WERI-Rb-1 (cell line): ENCODE measurements at regions not wholly inside any gene's neighbourhood (a gene's known extent, or its start where the extent isn't known, plus 50 kb on each side); places are given as distances from the start of the nearest gene placed in this dataset.

Source experiments
- DNase-seq: peaks from one replicate; pipeline ENCODE4 v3.0.0-alpha.2; 2020
- H3K27ac ChIP-seq: fragments of 250-450 bp; sonication (Bioruptor Pico); 2 replicates; pipeline ENCODE4 v1.5.1; 2020; ENCODE audit warnings: mild to moderate bottlenecking, moderate library complexity
- H3K27me3 ChIP-seq: fragments of 250-450 bp; sonication (Bioruptor Pico); 2 replicates; pipeline ENCODE4 v1.5.1; 2021; ENCODE audit warnings: mild to moderate bottlenecking, low read depth, moderate library complexity; ENCODE audit not compliant: insufficient read depth, severe bottlenecking
- H3K36me3 ChIP-seq: fragments of 250-450 bp; sonication (Bioruptor Pico); 2 replicates; pipeline ENCODE4 v1.5.1; 2020; ENCODE audit warnings: mild to moderate bottlenecking, moderate library complexity
- H3K4me3 ChIP-seq: 2 replicates; pipeline ENCODE4 v1.5.1; 2011; ENCODE audit warnings: low read depth, mild to moderate bottlenecking, control low read depth, low read length
- H3K9me3 ChIP-seq: fragments of 250-450 bp; sonication (Bioruptor Pico); 2 replicates; pipeline ENCODE4 v1.5.1; 2021; ENCODE audit warnings: mild to moderate bottlenecking, moderate library complexity; ENCODE audit not compliant: severe bottlenecking
- TF ChIP-seq, protein P1 (sequence below): IDR thresholded peaks from 2 replicates; pipeline ENCODE4 v1.5.1; 2011; ENCODE audit warnings: low read depth, mild to moderate bottlenecking, control low read depth, inconsistent platforms, low read length

DNA sequence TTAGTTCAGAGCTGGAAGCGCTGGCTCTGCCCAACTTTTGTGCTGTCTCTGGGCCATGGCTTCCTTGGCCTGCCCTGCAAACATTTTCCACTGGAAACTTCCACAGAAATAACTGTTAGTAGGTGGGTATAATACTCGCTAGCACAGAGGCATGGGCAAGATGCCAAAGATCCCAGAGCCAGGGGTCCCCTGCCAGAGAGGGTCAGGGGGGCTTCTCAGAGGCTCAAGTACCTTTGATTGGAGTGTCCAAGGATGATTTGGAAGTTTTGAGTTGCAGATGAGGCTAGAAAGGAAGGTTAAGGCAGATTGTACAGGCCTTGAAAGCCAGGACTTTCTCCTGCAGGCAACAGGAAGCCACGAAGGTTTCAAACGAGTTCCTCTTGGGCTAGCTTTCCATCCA lies 187.6 kb downstream of the DICER1 start:
- Histone ChIP-seq H3K9me3 (no peaks in the 10 kb centered on the region), H3K36me3 (no peaks in the 10 kb centered on the region), H3K27ac (no peak overlapping the region), H3K4me3 (no peak overlapping the region), H3K27me3 (no peaks in the 10 kb centered on the region)
- no peak for DNase-seq
- TF ChIP-seq, protein P1, sequence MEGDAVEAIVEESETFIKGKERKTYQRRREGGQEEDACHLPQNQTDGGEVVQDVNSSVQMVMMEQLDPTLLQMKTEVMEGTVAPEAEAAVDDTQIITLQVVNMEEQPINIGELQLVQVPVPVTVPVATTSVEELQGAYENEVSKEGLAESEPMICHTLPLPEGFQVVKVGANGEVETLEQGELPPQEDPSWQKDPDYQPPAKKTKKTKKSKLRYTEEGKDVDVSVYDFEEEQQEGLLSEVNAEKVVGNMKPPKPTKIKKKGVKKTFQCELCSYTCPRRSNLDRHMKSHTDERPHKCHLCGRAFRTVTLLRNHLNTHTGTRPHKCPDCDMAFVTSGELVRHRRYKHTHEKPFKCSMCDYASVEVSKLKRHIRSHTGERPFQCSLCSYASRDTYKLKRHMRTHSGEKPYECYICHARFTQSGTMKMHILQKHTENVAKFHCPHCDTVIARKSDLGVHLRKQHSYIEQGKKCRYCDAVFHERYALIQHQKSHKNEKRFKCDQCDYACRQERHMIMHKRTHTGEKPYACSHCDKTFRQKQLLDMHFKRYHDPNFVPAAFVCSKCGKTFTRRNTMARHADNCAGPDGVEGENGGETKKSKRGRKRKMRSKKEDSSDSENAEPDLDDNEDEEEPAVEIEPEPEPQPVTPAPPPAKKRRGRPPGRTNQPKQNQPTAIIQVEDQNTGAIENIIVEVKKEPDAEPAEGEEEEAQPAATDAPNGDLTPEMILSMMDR = no peak

DNA sequence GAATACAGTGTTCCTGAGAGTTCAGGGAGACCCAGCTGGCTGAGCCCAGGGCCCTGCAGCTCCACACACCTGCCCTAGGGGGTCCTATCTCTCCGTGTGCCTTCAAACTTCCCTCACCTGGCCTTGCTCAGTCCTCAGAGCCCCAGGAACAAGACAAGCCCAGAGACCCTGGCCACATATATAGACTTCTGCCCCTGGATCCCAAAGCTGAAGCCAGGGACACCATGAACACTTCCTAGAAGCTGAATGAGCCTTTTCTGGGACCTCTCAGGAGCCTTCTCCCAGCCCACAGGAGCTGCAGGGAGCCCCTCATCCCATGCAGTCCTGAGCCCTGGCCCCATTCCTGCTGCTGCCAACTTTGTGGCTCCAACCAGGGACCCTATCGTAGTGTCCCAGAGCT lies 190.5 kb downstream of the DICER1 start:
- TF ChIP-seq, protein P1 = no peak
- DNase-seq = no peak
- Histone ChIP-seq H3K27ac (no peak overlapping the region), H3K9me3 (no peaks in the 10 kb centered on the region), H3K4me3 (no peak overlapping the region), H3K36me3 (no peaks in the 10 kb centered on the region), H3K27me3 (no peaks in the 10 kb centered on the region)

DNA sequence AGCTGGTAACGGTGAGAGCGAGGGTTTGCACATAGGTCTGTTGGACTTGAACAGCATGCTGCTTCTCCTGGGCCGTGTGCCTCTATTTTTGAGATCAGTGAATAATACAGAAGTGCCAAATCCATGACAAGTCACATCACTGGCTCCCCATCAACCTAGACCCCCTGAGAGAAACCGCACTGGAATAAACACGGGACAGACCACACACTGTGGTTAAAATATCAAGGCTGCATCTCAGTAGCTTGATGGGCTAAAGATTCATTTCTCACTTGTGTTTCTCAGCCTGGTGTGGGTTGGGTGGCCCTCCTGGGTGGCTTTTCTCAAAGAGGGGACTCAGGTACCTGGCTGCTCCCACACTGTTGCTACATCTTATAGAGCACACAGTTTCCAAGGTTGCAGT lies 191.0 kb downstream of the DICER1 start:
- DNase-seq = no peak
- Histone ChIP-seq H3K27ac (no peak overlapping the region), H3K4me3 (no peak overlapping the region), H3K9me3 (no peaks in the 10 kb centered on the region), H3K36me3 (no peaks in the 10 kb centered on the region), H3K27me3 (no peaks in the 10 kb centered on the region)
- TF ChIP-seq, protein P1 = no peak

DNA sequence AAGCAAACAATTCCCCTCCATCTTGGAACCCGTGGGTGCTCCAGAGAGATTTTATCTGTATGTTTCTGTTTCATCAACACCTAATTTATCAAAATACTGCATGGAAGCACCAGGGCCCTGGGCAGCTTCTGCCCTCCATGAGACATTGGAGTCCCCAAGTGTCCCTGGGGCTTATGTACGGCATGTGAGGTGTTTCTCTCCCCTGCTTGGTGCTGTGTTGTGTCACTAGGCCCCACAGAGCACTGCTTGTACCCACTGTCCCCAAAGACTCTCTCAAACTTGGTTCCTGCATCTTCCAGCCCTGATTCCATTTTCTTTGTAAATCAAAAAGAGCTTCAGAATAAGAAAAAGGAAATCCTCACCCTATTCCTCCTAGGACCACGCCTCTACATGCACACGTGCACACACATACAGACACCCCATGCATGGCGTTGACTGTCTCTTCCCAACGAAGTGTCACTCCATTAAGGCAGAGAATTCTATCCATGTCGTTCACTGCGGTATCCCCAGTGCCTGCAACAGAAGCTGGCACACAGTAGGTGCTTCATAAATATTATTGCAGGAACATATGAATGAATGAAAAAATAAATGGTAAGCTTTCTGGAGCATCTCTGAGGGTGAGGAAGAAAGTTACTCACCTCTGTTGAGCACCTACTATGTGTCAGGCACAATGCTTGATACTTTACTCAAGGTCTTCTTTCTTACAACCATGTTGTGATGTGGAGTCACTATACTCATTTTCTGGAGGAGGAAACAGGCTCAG lies 191.6 kb downstream of the DICER1 start:
- TF ChIP-seq, protein P1 = no peak
- Histone ChIP-seq H3K27ac (no peak overlapping the region), H3K36me3 (no peaks in the 10 kb centered on the region), H3K4me3 (no peak overlapping the region), H3K9me3 (no peaks in the 10 kb centered on the region), H3K27me3 (no peaks in the 10 kb centered on the region)
- no peak for DNase-seq

DNA sequence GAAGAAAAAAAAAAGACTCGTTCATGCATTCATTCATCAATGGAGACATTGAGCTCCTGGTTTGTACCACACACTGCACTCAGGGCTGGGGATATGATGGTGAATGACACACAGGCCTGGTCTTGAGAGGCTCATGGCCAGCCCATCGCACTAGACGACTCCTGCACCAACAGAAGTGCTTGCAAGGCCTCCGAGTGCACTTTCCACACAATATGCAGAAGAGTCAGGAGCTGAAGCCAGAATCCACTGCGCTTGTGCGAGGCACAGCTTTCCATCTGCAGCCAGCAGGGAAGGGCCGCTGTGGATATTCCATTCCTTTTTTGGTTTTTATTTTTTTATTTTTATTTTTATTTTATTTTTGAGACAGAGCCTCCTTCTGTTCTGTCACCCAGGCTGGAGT lies 192.4 kb downstream of the DICER1 start:
- H3K27me3 ChIP-seq = no peaks in the 10 kb centered on the region
- TF ChIP-seq, protein P1 = no peak
- H3K36me3 ChIP-seq = no peaks in the 10 kb centered on the region

DNA sequence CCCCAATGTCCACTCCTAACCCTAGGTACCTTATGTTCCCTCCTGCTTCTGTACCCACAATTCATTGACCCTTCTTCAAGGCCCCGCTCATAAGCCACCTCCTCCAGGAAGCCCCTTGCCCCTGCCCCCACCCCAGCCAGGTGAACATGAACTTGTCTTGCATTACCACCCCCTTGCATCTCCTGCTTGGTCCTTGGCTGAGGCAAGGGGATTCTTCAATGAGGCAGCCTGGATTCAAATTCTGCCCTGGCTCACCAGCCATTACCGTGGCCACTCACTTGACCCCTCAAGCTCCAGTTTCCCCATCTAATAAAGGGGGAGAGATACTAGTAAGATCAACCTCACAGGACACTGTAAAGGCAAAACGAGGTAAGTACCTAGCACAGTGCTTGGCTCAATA lies 193.1 kb downstream of the DICER1 start:
- no peak overlapping the region for H3K4me3 ChIP-seq
- no peak for DNase-seq
- no peaks in the 10 kb centered on the region for H3K36me3 ChIP-seq
- TF ChIP-seq, protein P1 = no peak
- no peak overlapping the region for H3K27ac ChIP-seq
- H3K27me3 ChIP-seq = no peaks in the 10 kb centered on the region
- no peaks in the 10 kb centered on the region for H3K9me3 ChIP-seq

More for the DNA sequence above, 192.4 kb downstream of the DICER1 start:
- Histone ChIP-seq H3K9me3 (no peaks in the 10 kb centered on the region), H3K4me3 (no peak overlapping the region), H3K27ac (no peak overlapping the region)
- no peak for DNase-seq
